Dermis blood vessel endothelial cell (primary cell): ENCODE measurements at regions not wholly inside any gene's neighbourhood (a gene's known extent, or its start where the extent isn't known, plus 50 kb on each side); places are given as distances from the start of the nearest gene placed in this dataset.

ENCODE experiments used
- DNase-seq: peaks from one replicate; pipeline ENCODE4 v3.0.0; 2010

GRCh38 chr2:236879416-236879963 is 206.2 kb upstream of the COPS8 start:
- peak; percentile 42 for DNase-seq

- DNase-seq: no peak
These were observed 203.6 kb upstream of the COPS8 start for GRCh38 chr2:236882074-236882473.

DNA sequence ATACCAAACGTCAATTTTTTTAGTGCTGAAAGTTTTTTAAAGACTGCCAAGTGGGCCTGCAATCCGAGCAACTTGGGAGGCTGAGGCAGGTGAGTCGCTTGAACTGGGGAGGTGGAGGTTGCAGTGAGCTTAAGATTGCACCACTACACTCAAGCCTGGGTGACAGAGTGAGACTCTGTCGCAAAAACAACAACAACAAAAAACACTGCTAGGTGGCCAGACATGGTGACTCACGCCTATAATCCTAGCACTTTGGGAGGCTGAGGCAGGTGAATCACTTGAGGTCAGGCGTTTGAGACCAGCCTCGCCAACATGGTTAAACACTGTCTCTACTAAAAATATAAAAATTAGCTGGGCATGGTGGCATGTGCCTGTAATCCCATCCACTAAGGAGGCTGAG is 202.8 kb upstream of the COPS8 start:
- no peak for DNase-seq

DNA sequence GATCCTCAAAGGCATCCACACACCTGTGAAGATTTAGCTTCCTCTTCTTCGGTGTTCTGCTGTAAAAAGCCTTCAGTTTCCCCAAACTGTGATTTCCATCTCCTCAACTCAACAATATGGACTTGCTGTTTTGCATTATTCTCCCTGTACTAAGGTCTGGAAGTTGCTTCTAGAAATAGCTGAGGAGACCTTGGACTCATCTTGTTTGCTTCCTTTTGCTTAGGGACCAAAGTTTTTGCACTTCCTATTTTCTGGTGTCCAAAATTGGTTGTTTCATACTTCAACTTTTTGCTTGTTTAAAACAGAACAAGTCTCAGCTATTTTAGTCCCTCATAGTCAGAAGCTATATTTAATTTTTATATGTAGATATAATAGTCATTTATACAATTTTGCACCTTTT is 201.9 kb upstream of the COPS8 start:
- no peak for DNase-seq

GRCh38 chr2:236884569-236885175 is 201.0 kb upstream of the COPS8 start:
- DNase-seq: no peak

GRCh38 chr2:236886456-236886855 is 199.2 kb upstream of the COPS8 start:
- DNase-seq: no peak

DNA sequence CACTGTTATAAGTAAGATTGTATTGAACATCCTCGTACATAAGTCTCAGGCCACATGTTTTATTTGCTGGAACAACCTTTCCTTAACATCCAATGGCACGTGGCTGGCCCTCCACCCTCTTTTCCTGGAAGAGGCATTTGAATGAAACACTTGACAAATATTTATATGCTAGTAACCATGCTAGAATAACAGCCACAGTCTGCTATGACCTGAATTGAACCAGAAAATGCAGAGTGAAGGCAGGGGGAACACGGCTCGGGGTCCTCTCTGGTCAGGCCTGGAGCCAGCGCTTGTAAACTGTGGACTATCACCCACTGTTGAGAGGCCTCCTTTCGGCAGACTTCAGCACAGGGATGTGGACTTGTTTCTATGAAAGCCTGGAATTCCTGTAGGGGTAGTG is 198.2 kb upstream of the COPS8 start:
- DNase-seq: peak; percentile 76

DNA sequence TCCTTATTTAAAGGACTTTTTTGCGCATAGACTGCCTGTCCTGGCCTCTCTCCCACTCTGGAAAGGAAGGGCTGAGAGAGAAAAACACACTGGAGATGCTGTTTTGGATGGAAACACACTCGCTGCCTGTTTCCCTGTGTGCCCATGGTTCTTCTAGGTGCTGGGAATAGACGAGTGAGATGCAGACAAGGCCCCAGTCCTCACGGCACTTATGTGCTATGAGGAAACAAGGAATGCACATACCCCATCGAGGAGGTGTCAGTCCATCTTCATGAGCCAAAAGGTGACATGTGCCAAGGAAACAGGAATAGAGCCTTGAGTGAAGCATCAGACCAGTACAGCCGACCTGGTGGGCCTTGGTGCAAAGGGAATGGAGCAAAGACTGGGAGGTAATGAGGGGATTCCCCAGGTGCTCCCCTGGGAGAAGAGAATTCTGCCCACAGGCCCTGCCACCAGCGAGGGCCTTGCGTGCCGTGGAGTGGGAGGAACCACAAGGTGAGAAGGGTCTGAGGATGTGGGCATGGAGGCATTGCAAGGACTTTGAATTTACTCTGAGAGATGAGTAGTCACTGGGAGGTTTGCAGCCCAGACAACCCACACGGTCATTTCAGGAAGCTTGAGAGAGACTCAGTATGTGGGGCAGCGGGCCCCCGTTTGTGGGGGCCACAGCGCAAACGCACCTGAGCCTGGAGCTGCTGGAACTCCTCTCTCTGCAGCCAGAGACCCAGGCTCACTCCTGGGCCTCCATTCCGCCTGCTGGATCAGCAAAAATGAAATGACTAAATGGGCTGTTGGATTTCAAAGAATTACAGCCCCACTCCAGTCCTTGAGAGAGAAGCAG is 197.5 kb upstream of the COPS8 start:
- DNase-seq: peak; percentile 22

- peak; percentile 88 for DNase-seq
These were observed 196.6 kb upstream of the COPS8 start for GRCh38 chr2:236888794-236889780.

DNA sequence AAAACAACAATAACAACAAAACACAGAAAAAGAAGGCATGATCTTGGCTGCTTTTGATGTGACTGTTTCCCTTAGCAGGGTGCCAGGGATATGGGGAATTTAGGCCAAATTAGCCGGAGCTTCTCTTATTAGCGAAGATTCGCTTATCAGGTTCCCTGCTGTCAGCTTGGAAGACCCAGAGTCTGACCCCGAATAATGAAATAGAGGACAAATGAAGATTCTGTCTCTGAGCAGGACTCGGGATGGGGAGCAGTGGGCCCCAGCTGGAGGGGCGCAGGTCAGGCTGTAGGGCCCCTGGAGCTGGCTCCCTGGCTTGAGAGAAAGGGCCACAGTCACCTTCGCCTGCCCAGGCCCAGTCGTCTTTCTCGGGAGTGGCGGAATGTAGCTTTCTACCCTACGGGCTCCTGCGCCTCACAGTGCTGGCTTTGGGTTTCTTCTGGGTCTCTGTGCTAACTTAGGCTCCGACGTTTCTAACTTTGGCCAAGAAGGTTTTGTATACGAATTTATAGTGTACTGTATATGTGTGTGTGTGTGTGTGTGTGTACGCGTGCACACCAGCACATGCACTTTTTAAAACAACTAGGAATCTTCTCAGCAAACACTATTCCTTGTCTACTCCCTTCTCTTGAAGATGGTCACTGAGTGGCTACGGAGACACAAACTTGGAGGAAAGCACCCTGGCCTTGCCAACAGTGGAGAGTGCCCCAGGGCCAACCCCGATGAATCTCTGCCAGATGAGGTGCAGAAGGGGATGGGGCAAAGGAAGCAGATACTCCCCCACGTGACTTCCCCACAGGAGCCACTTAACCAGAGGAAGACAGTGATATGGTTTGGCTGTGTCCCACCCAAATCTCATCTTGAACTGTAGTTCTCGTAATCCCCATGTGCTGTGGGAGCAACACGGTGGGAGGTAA is 195.6 kb upstream of the COPS8 start:
- DNase-seq: no peak

DNA sequence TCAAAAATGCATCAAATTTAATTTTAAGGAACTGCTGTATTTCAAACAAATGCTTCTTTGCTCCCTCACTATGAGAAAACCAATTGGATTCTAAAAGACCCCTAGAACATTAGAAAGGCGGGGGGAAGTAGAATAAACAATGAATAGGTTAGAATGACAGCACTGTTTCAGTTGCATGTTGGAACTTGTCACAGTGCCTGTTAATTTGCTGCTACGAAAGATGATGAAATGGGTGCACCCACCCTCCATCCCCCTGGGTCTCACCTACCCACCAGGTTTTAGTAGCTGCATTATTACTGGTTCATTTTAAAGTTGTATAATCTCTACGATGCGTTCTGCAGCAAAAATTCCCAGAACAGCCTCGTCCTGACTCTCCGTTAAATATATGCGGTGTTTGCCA is 193.0 kb upstream of the COPS8 start:
- DNase-seq: no peak

GRCh38 chr2:236894791-236895190 is 190.9 kb upstream of the COPS8 start:
- DNase-seq: peak; percentile 44

DNA sequence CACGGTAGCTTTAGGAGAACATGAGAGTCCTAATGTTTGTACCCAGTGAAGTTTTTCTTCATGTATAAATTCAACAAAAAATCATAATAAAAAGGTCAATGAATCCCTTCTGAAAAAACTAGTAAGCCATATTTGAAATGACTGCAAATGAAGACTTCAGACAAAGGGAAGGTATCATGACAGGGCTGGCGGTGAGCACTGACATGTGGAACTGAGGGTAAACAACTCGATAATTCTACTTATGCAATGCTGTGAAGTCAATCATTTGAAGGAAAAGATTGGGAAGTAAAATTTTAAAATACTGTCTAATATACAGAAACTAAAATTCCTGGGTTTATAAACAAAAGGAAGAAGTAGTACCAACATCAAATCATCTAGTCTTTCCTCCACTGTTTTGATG is 190.2 kb upstream of the COPS8 start:
- no peak for DNase-seq

GRCh38 chr2:236896688-236897087 is 189.0 kb upstream of the COPS8 start:
- no peak for DNase-seq

DNA sequence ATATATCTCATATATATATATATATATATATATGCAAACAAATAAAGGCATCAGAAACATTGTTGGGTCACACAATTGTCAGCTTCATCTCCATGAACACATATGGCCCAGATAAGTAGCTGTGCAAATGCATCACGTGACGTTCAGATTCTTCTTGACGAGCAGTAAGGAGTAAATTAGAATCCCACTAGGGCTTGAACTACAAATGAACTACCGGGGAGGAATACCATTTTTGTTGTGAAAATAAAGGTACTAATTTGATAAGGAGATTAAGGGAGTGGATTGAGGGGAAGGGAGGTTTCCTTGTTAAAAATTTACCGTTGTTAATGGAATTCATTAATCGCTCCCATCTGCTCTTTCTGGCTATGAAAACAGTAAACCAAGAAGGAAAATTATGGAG is 186.5 kb upstream of the COPS8 start:
- no peak for DNase-seq

DNA sequence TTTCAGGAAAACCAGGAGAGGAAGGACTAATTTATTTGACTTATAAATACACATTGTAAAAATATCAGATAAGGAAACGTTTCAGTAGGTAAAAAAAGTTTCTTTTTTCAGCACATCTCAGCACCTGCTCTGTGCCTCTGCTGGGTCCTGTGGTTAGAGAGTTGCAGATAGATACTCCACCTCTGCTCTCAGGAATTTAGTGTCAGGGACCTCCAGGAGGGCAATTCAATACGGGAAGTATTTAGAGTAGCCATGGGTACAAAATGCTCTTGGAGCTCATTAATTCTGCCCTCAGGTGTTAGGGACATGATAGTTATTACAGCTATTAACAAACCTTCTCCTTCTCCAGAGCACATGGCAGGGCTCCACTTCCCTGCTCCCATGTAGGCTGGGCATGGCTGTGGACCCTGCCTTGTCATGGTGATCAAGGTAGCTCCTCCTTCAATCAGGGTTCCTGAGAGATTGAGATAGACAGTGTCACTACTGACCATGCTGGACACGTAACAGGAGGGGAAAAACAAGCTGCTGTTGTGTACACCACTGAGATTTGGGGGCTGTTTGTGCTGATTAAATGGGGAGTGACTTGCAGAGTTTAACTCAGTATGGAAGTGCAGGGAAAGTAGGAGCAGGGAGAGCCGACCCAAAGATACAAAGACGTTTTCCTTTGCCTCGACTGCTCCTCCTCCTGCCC is 185.6 kb upstream of the COPS8 start:
- DNase-seq: no peak

DNA sequence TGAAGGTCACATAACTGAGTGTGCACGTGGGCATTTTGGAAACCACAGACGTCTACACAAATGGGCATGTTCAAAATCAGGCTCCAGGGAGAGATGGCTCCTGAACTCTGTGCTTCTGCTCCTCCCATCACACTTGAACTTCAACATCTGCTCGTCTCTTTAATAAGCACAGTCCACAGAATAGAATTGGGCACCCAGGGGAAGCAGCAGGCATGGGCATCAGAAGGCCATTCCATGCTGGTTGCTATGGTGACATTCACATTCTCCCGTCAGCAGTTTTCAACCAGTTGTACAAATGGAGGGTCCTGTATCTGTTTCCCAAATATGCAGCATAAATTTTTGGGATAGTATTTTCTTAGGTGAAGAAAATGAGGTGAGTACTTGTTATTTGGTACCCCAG is 183.7 kb upstream of the COPS8 start:
- no peak for DNase-seq

DNA sequence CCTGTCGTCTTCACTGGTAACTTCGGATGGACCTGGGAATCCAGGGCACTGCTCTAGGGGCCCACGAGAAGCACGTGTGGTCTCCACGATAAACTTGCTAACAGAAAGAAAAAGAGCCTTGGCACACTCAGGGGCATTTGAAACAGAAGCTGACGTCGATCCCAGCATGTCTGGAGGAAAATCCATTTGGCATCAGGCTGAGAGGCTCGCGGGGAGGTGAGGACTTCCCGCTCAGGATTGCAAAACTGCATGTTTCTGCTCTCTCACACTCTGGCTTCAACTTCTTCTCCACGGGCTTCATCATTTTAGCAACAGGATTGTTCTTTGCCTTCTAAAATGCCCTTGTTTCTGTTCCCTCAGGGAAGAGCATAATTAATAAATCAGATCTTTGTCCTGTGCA is 181.7 kb upstream of the COPS8 start:
- no peak for DNase-seq

GRCh38 chr2:236904389-236905263 is 181.1 kb upstream of the COPS8 start:
- no peak for DNase-seq

DNA sequence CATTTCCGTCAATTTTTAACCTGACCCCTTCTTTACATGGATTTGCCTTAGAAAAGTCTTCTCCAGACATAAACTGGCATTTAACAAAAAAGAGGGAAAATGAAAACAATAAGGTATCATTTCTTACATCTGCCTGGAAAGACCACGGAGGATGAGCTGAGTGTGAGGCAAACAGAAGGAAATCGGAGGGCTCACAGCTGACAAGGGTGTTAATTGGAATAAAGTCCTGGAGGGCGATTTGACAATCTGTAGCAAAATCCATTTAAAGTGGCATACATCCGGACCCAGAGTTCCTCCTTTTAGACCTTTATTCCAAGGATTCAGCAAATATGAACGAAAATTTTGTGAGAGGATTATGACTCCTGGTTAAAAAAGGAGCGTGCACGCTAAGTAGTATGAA is 179.7 kb upstream of the COPS8 start:
- DNase-seq: no peak
